Parathyroid adenoma (tissue), 2 donors: ENCODE measurements at regions not wholly inside any gene's neighbourhood (a gene's known extent, or its start where the extent isn't known, plus 50 kb on each side); places are given as distances from the start of the nearest gene placed in this dataset.

Experiments
- H2AFZ ChIP-seq: fragments of 300-600 bp; sonication (generic); one replicate; pipeline ENCODE4 v1.7.0; 2017; ENCODE audit warnings: antibody characterized with exemption, mild to moderate bottlenecking
- H3K27ac ChIP-seq: fragments of 300-600 bp; sonication (generic); one replicate; pipeline ENCODE4 v1.7.0; 2017
- H3K27me3 ChIP-seq: fragments of 300-600 bp; sonication (generic); one replicate; pipeline ENCODE4 v1.7.0; 2017; ENCODE audit warnings: low read length; ENCODE audit not compliant: control insufficient read depth, insufficient read depth
- H3K36me3 ChIP-seq: fragments of 300-600 bp; sonication (generic); one replicate; pipeline ENCODE4 v1.7.0; 2017; ENCODE audit warnings: low read length; ENCODE audit not compliant: control insufficient read depth, insufficient read depth
- H3K4me1 ChIP-seq: fragments of 300-600 bp; sonication (generic); one replicate; pipeline ENCODE4 v1.7.0; 2017; ENCODE audit warnings: control low read depth
- H3K4me2 ChIP-seq: fragments of 300-600 bp; sonication (generic); one replicate; pipeline ENCODE4 v1.7.0; 2017; ENCODE audit warnings: low read length
- H3K4me3 ChIP-seq: fragments of 300-600 bp; sonication (generic); one replicate; pipeline ENCODE4 v1.7.0; 2017; ENCODE audit warnings: low read depth, low read length
- H3K79me2 ChIP-seq: fragments of 300-600 bp; sonication (generic); one replicate; pipeline ENCODE4 v1.7.0; 2017; ENCODE audit warnings: control low read depth
- H3K9ac ChIP-seq: fragments of 300-600 bp; sonication (generic); one replicate; pipeline ENCODE4 v1.7.0; 2017; ENCODE audit warnings: mild to moderate bottlenecking
- H3K9me3 ChIP-seq: fragments of 300-600 bp; sonication (generic); one replicate; pipeline ENCODE4 v1.7.0; 2017; ENCODE audit warnings: low read length; ENCODE audit not compliant: control insufficient read depth
- TF ChIP-seq, protein P1 (sequence below): fragments of 300-600 bp; sonication (generic); IDR thresholded peaks from one replicate; pipeline ENCODE4 v1.7.0; 2017; ENCODE audit warnings: antibody characterized with exemption, mild to moderate bottlenecking
- donor health status: primary hyperparathyroidism.

- Histone ChIP-seq H3K9ac (no peak overlapping the region), H3K27ac (no peak overlapping the region), H3K79me2 (no peaks in the 10 kb centered on the region), H2AFZ (no peak overlapping the region), H3K36me3 (no peaks in the 10 kb centered on the region), H3K27me3 (no peaks in the 10 kb centered on the region), H3K4me1 (no peaks in the 10 kb centered on the region), H3K9me3 (no peaks in the 10 kb centered on the region), H3K4me2 (no peak overlapping the region), H3K4me3 (no peak overlapping the region)
- TF ChIP-seq, protein P1, sequence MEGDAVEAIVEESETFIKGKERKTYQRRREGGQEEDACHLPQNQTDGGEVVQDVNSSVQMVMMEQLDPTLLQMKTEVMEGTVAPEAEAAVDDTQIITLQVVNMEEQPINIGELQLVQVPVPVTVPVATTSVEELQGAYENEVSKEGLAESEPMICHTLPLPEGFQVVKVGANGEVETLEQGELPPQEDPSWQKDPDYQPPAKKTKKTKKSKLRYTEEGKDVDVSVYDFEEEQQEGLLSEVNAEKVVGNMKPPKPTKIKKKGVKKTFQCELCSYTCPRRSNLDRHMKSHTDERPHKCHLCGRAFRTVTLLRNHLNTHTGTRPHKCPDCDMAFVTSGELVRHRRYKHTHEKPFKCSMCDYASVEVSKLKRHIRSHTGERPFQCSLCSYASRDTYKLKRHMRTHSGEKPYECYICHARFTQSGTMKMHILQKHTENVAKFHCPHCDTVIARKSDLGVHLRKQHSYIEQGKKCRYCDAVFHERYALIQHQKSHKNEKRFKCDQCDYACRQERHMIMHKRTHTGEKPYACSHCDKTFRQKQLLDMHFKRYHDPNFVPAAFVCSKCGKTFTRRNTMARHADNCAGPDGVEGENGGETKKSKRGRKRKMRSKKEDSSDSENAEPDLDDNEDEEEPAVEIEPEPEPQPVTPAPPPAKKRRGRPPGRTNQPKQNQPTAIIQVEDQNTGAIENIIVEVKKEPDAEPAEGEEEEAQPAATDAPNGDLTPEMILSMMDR, result no peak
Observed at GRCh38 chr7:3198316-3198715, 102.7 kb upstream of the SDK1 start.

GRCh38 chr7:3200504-3200903 lies 100.5 kb upstream of the SDK1 start:
- no peak overlapping the region for H3K9ac ChIP-seq
- TF ChIP-seq, protein P1, result no peak

DNA sequence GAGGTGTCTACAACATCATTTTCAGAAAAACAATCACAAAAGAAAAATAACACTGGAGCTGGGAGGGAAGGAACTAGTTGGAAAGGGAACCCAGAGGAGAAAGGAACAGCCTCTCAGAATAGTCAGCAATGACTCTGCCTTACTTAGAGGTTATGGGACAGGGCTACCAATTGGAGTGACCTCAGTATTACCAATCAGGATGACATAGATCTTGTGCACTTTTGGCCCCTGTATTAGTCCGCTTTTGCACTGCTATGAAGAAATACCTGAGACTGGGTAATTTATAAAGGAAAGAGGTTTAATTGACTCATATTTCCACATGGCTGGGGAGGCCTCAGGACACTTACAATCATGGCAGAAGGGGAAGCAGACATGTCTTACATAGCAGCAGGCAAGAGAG lies 99.7 kb upstream of the SDK1 start:
- H2AFZ ChIP-seq, result no peak overlapping the region
- H3K4me3 ChIP-seq, result no peak overlapping the region
- no peaks in the 10 kb centered on the region for H3K79me2 ChIP-seq
- H3K9ac ChIP-seq, result no peak overlapping the region
- H3K27ac ChIP-seq, result no peak overlapping the region
- H3K27me3 ChIP-seq, result no peaks in the 10 kb centered on the region
- no peaks in the 10 kb centered on the region for H3K4me1 ChIP-seq
- H3K9me3 ChIP-seq, result no peaks in the 10 kb centered on the region
- TF ChIP-seq, protein P1, result no peak
- H3K4me2 ChIP-seq, result no peak overlapping the region
- no peaks in the 10 kb centered on the region for H3K36me3 ChIP-seq

More at GRCh38 chr7:3200504-3200903, 100.5 kb upstream of the SDK1 start:
- no peak overlapping the region for H3K27ac ChIP-seq
- H3K9me3 ChIP-seq, result no peaks in the 10 kb centered on the region
- no peaks in the 10 kb centered on the region for H3K4me1 ChIP-seq
- H3K36me3 ChIP-seq, result no peaks in the 10 kb centered on the region
- no peaks in the 10 kb centered on the region for H3K27me3 ChIP-seq
- no peaks in the 10 kb centered on the region for H3K79me2 ChIP-seq
- H2AFZ ChIP-seq, result no peak overlapping the region
- no peak overlapping the region for H3K4me2 ChIP-seq
- H3K4me3 ChIP-seq, result no peak overlapping the region

GRCh38 chr7:3201937-3202710 lies 98.9 kb upstream of the SDK1 start:
- Histone ChIP-seq H2AFZ (no peak overlapping the region), H3K4me3 (no peak overlapping the region), H3K4me1 (no peaks in the 10 kb centered on the region), H3K79me2 (no peaks in the 10 kb centered on the region), H3K27ac (no peak overlapping the region), H3K4me2 (no peak overlapping the region), H3K27me3 (no peaks in the 10 kb centered on the region), H3K9ac (no peak overlapping the region), H3K9me3 (no peaks in the 10 kb centered on the region), H3K36me3 (no peaks in the 10 kb centered on the region)
- TF ChIP-seq, protein P1, result no peak

GRCh38 chr7:3204526-3204925 lies 96.5 kb upstream of the SDK1 start:
- H3K27me3 ChIP-seq, result no peaks in the 10 kb centered on the region
- H2AFZ ChIP-seq, result no peak overlapping the region
- H3K4me2 ChIP-seq, result no peak overlapping the region
- H3K36me3 ChIP-seq, result no peaks in the 10 kb centered on the region
- TF ChIP-seq, protein P1, result no peak
- no peak overlapping the region for H3K27ac ChIP-seq
- H3K4me1 ChIP-seq, result no peaks in the 10 kb centered on the region
- no peak overlapping the region for H3K9ac ChIP-seq
- H3K9me3 ChIP-seq, result no peaks in the 10 kb centered on the region
- no peak overlapping the region for H3K4me3 ChIP-seq
- H3K79me2 ChIP-seq, result no peaks in the 10 kb centered on the region
